ENCODE measurements at regions not wholly inside any gene's neighbourhood (a gene's known extent, or its start where the extent isn't known, plus 50 kb on each side); places are given as distances from the start of the nearest gene placed in this dataset.

DNA sequence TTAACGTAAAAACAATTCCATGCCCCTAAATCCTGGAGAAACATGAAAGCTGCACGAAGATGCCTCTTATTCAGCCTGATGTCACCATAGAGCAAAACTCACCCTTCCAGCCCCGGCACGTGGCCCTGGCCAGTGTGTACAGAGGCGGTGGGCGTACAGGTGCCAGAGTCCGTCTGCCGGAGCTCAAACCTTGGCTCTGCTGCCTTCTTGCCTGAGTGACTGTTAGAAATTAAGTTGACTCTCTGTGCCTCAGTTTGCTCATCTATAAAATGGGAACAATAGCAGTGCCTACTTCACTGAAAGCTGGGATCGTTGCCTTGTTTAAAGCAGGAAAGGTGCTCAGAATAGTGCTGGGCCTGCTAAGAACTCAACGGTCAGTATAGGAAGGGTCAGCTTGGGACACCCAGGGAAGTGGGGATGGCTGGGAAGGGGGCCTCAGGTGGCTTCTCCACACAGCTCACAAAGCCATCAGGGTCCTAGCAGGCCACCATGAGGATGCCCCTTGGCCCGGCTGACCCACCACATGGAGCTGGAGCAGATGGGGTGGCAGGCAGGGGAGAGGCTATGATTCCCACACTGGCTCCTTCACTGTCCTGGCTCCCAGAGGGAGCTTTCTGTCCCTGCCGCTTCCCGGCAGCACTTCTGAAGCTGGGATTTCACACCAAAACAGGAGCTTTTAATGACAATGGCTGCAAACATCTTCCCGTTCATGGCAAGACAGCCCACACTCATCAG, 237.2 kb downstream of the NPHP4 start:
- TF ChIP-seq EZH2 (IDR thresholded peaks at IDR 0.05; ENCODE audit: borderline replicate concordance, insufficient read depth, low read depth, low read length, poor library complexity, severe bottlenecking), result no peak
- TF ChIP-seq, protein P1, sequence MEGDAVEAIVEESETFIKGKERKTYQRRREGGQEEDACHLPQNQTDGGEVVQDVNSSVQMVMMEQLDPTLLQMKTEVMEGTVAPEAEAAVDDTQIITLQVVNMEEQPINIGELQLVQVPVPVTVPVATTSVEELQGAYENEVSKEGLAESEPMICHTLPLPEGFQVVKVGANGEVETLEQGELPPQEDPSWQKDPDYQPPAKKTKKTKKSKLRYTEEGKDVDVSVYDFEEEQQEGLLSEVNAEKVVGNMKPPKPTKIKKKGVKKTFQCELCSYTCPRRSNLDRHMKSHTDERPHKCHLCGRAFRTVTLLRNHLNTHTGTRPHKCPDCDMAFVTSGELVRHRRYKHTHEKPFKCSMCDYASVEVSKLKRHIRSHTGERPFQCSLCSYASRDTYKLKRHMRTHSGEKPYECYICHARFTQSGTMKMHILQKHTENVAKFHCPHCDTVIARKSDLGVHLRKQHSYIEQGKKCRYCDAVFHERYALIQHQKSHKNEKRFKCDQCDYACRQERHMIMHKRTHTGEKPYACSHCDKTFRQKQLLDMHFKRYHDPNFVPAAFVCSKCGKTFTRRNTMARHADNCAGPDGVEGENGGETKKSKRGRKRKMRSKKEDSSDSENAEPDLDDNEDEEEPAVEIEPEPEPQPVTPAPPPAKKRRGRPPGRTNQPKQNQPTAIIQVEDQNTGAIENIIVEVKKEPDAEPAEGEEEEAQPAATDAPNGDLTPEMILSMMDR (IDR thresholded peaks at IDR 0.05), result no peak
